ENCODE measurements at regions not wholly inside any gene's neighbourhood (a gene's known extent, or its start where the extent isn't known, plus 50 kb on each side); places are given as distances from the start of the nearest gene placed in this dataset.

GRCh38 chr4:115972967-115973366, 859.5 kb upstream of the NDST4 start:
- no peak for ATAC-seq
- WGBS (ENCODE audit: low lambda C conversion rate) = 28% methylated on average over 2 of the region's 2 CpGs
- TF ChIP-seq MEIS2 (CRISPR knock-in tag; IDR thresholded peaks at IDR 0.05) (no peak), ZNF335 (CRISPR knock-in tag; IDR thresholded peaks at IDR 0.05) (no peak), SMARCC2 (IDR thresholded peaks at IDR 0.05) (no peak), PRDM10 (CRISPR knock-in tag; IDR thresholded peaks at IDR 0.05; ENCODE audit: low read depth) (no peak), ZNF24 (IDR thresholded peaks at IDR 0.05) (no peak)
- no peak for DNase-seq (ENCODE audit: low spot score)
- no TSS peak for BruUV-seq (replicated peaks)
- intact Hi-C loops (cut with micrococcal nuclease; ENCODE audit: unreplicated experiment) (no loop called here), in situ Hi-C loops (cut with HindIII; ENCODE audit: extremely low pct_ligation_motif_present, low pct_unique_long_range_greater_than_20kb) (no loop called here)
- ChIA-PET CTCF (ENCODE audit: low intra/inter-chr PET ratio, low total read pairs) (no interaction called here), POLR2A (no interaction called here)
- Histone ChIP-seq H3K27me3 (ENCODE audit: control insufficient read depth in 1 of 2, insufficient read depth in 2 of 2, low read length in 2 of 2) (no peaks in the 10 kb centered on the region), H3K79me2 (ENCODE audit: insufficient read depth, low read length) (no peaks in the 10 kb centered on the region), H3K4me2 (ENCODE audit: low read depth, low read length) (no peak overlapping the region), H3K4me1 (ENCODE audit: insufficient read depth, low read length) (no peaks in the 10 kb centered on the region), H2AFZ (ENCODE audit: low read length) (no peak overlapping the region), H3K9ac (ENCODE audit: insufficient read depth, low read depth, low read length) (no peak overlapping the region), H3K9me3 (ENCODE audit: low read length) (no peaks in the 10 kb centered on the region), H3K4me3 (replicated peaks in 1 of 3; ENCODE audit: insufficient read depth in 1 of 3, low read depth in 2 of 3, low read length in 3 of 3) (no peak overlapping the region), H3K27ac (ENCODE audit: extremely low read length, insufficient read depth, low read length) (no peak overlapping the region), H4K20me1 (ENCODE audit: insufficient read depth, low read length) (no peaks in the 10 kb centered on the region), H3K36me3 (replicated peaks in 1 of 2; ENCODE audit: control insufficient read depth in 1 of 2, insufficient read depth in 2 of 2, low read length in 2 of 2) (no peaks in the 10 kb centered on the region)
- no peak for FAIRE-seq

- no peaks in the 10 kb centered on the region for H3K9me3 ChIP-seq (ENCODE audit: low read length)
- no peaks in the 10 kb centered on the region for H3K27me3 ChIP-seq (ENCODE audit: control insufficient read depth in 1 of 2, insufficient read depth in 2 of 2, low read length in 2 of 2)
- no peak for DNase-seq (ENCODE audit: low spot score)
- no TSS peak for BruUV-seq (replicated peaks)
- WGBS (ENCODE audit: low lambda C conversion rate) = 6% methylated on average over 2 of the region's 2 CpGs
- FAIRE-seq = no peak
- no peak overlapping the region for H2AFZ ChIP-seq (ENCODE audit: low read length)
- no peaks in the 10 kb centered on the region for H4K20me1 ChIP-seq (ENCODE audit: insufficient read depth, low read length)
- intact Hi-C loops (cut with micrococcal nuclease; ENCODE audit: unreplicated experiment) = no loop called here
- H3K79me2 ChIP-seq (ENCODE audit: insufficient read depth, low read length) = no peaks in the 10 kb centered on the region
- H3K9ac ChIP-seq (ENCODE audit: insufficient read depth, low read depth, low read length) = no peak overlapping the region
- no peak for ATAC-seq
- H3K4me3 ChIP-seq (replicated peaks in 1 of 3; ENCODE audit: insufficient read depth in 1 of 3, low read depth in 2 of 3, low read length in 3 of 3) = no peak overlapping the region
- no peaks in the 10 kb centered on the region for H3K4me1 ChIP-seq (ENCODE audit: insufficient read depth, low read length)
- no peak overlapping the region for H3K4me2 ChIP-seq (ENCODE audit: low read depth, low read length)
- POLR2A ChIA-PET = no interaction called here
- no peak overlapping the region for H3K27ac ChIP-seq (ENCODE audit: extremely low read length, insufficient read depth, low read length)
- CTCF ChIA-PET (ENCODE audit: low intra/inter-chr PET ratio, low total read pairs) = no interaction called here
- in situ Hi-C loops (cut with HindIII; ENCODE audit: extremely low pct_ligation_motif_present, low pct_unique_long_range_greater_than_20kb) = no loop called here
- H3K36me3 ChIP-seq (replicated peaks in 1 of 2; ENCODE audit: control insufficient read depth in 1 of 2, insufficient read depth in 2 of 2, low read length in 2 of 2) = no peaks in the 10 kb centered on the region
- TF ChIP-seq CSRNP1 (CRISPR knock-in tag; IDR thresholded peaks at IDR 0.05) (no peak), CENPX (CRISPR knock-in tag; IDR thresholded peaks at IDR 0.05) (no peak), ZSCAN29 (CRISPR knock-in tag; conservative IDR thresholded peaks at IDR 0.05) (no peak), ZNF597 (CRISPR knock-in tag; IDR thresholded peaks at IDR 0.05) (no peak)
These were observed 857.4 kb upstream of the NDST4 start for GRCh38 chr4:115970859-115971258.

Measured in HepG2 (cell line).